ENCODE measurements at regions not wholly inside any gene's neighbourhood (a gene's known extent, or its start where the extent isn't known, plus 50 kb on each side); places are given as distances from the start of the nearest gene placed in this dataset.

- Mint-ChIP-seq H3K9me3 (ENCODE audit: unreplicated experiment) (no peaks in the 10 kb centered on the region), H3K4me1 (ENCODE audit: low read depth, unreplicated experiment) (peaks cover 2% of the 10 kb centered on the region), H3K36me3 (ENCODE audit: low read depth, unreplicated experiment) (no peaks in the 10 kb centered on the region), H3K27me3 (ENCODE audit: low read depth, unreplicated experiment) (peaks cover 8% of the 10 kb centered on the region), H3K27ac (ENCODE audit: unreplicated experiment) (no peak overlapping the region), H3K4me3 (ENCODE audit: unreplicated experiment) (no peak overlapping the region)
- no peak overlapping the region for H2AFZ ChIP-seq (ENCODE audit: low read depth, low read length)
- no peak for DNase-seq (ENCODE audit: low read depth)
- FAIRE-seq = no peak
- TF ChIP-seq EZH2 (IDR thresholded peaks at IDR 0.05; ENCODE audit: insufficient read depth, low read length) = no peak
- TF ChIP-seq, protein P1, sequence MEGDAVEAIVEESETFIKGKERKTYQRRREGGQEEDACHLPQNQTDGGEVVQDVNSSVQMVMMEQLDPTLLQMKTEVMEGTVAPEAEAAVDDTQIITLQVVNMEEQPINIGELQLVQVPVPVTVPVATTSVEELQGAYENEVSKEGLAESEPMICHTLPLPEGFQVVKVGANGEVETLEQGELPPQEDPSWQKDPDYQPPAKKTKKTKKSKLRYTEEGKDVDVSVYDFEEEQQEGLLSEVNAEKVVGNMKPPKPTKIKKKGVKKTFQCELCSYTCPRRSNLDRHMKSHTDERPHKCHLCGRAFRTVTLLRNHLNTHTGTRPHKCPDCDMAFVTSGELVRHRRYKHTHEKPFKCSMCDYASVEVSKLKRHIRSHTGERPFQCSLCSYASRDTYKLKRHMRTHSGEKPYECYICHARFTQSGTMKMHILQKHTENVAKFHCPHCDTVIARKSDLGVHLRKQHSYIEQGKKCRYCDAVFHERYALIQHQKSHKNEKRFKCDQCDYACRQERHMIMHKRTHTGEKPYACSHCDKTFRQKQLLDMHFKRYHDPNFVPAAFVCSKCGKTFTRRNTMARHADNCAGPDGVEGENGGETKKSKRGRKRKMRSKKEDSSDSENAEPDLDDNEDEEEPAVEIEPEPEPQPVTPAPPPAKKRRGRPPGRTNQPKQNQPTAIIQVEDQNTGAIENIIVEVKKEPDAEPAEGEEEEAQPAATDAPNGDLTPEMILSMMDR (IDR thresholded peaks at IDR 0.05; ENCODE audit: insufficient read depth, low read depth, low read length) = no peak
- no peaks in the 10 kb centered on the region for H3K4me1 ChIP-seq (ENCODE audit: insufficient read depth, low read length)
- peaks cover 3% of the 10 kb centered on the region for H3K9me3 ChIP-seq (ENCODE audit: insufficient read depth, low read depth, low read length)
- no peaks in the 10 kb centered on the region for H3K79me2 ChIP-seq (ENCODE audit: insufficient read depth, low read length)
- no peaks in the 10 kb centered on the region for H4K20me1 ChIP-seq (ENCODE audit: insufficient read depth, low read length)
- H3K27ac ChIP-seq (ENCODE audit: low read depth, low read length) = no peak overlapping the region
- no peak overlapping the region for H3K4me2 ChIP-seq (ENCODE audit: low read length)
- H3K27me3 ChIP-seq (ENCODE audit: insufficient read depth, low read length) = no peaks in the 10 kb centered on the region
- no peak overlapping the region for H3K9ac ChIP-seq (ENCODE audit: low read length)
- no peaks in the 10 kb centered on the region for H3K36me3 ChIP-seq (ENCODE audit: insufficient read depth, low read length)
- H3K4me3 ChIP-seq (ENCODE audit: insufficient read depth, low read depth, low read length) = no peak overlapping the region
These were observed 414.5 kb upstream of the COBL start for GRCh38 chr7:51731075-51731474.

- no peaks in the 10 kb centered on the region for H4K20me1 ChIP-seq (ENCODE audit: insufficient read depth, low read length)
- TF ChIP-seq, protein P1 (IDR thresholded peaks at IDR 0.05; ENCODE audit: insufficient read depth, low read depth, low read length) = no peak
- no peak for TF ChIP-seq EZH2 (IDR thresholded peaks at IDR 0.05; ENCODE audit: insufficient read depth, low read length)
- H2AFZ ChIP-seq (ENCODE audit: low read depth, low read length) = no peak overlapping the region
- H3K27me3 ChIP-seq (ENCODE audit: insufficient read depth, low read length) = no peaks in the 10 kb centered on the region
- no peaks in the 10 kb centered on the region for H3K36me3 ChIP-seq (ENCODE audit: insufficient read depth, low read length)
- Mint-ChIP-seq H3K27ac (ENCODE audit: unreplicated experiment) (no peak overlapping the region), H3K36me3 (ENCODE audit: low read depth, unreplicated experiment) (no peaks in the 10 kb centered on the region), H3K4me1 (ENCODE audit: low read depth, unreplicated experiment) (peaks cover 2% of the 10 kb centered on the region), H3K4me3 (ENCODE audit: unreplicated experiment) (no peak overlapping the region), H3K27me3 (ENCODE audit: low read depth, unreplicated experiment) (peaks cover 8% of the 10 kb centered on the region), H3K9me3 (ENCODE audit: unreplicated experiment) (no peaks in the 10 kb centered on the region)
- no peak overlapping the region for H3K27ac ChIP-seq (ENCODE audit: low read depth, low read length)
- no peak overlapping the region for H3K4me2 ChIP-seq (ENCODE audit: low read length)
- no peak overlapping the region for H3K9ac ChIP-seq (ENCODE audit: low read length)
- H3K4me3 ChIP-seq (ENCODE audit: insufficient read depth, low read depth, low read length) = no peak overlapping the region
- DNase-seq (ENCODE audit: low read depth) (no peak), FAIRE-seq (no peak)
- peaks cover 3% of the 10 kb centered on the region for H3K9me3 ChIP-seq (ENCODE audit: insufficient read depth, low read depth, low read length)
- H3K4me1 ChIP-seq (ENCODE audit: insufficient read depth, low read length) = no peaks in the 10 kb centered on the region
- no peaks in the 10 kb centered on the region for H3K79me2 ChIP-seq (ENCODE audit: insufficient read depth, low read length)
These were observed 410.8 kb upstream of the COBL start for GRCh38 chr7:51727441-51727840.

- DNase-seq (ENCODE audit: low read depth) = no peak
- no peaks in the 10 kb centered on the region for H3K9me3 Mint-ChIP-seq (ENCODE audit: unreplicated experiment)
- Histone ChIP-seq H3K27ac (ENCODE audit: low read depth, low read length) (no peak overlapping the region), H3K36me3 (ENCODE audit: insufficient read depth, low read length) (no peaks in the 10 kb centered on the region), H3K9ac (ENCODE audit: low read length) (no peak overlapping the region), H3K4me3 (ENCODE audit: insufficient read depth, low read depth, low read length) (no peak overlapping the region), H3K79me2 (ENCODE audit: insufficient read depth, low read length) (no peaks in the 10 kb centered on the region), H2AFZ (ENCODE audit: low read depth, low read length) (no peak overlapping the region), H4K20me1 (ENCODE audit: insufficient read depth, low read length) (no peaks in the 10 kb centered on the region), H3K9me3 (ENCODE audit: insufficient read depth, low read depth, low read length) (no peaks in the 10 kb centered on the region), H3K4me2 (ENCODE audit: low read length) (no peak overlapping the region), H3K4me1 (ENCODE audit: insufficient read depth, low read length) (no peaks in the 10 kb centered on the region), H3K27me3 (ENCODE audit: insufficient read depth, low read length) (no peaks in the 10 kb centered on the region)
- no peak for TF ChIP-seq EZH2 (IDR thresholded peaks at IDR 0.05; ENCODE audit: insufficient read depth, low read length)
- TF ChIP-seq, protein P1 (IDR thresholded peaks at IDR 0.05; ENCODE audit: insufficient read depth, low read depth, low read length) = no peak
- H3K27ac Mint-ChIP-seq (ENCODE audit: unreplicated experiment) = no peak overlapping the region
- H3K27me3 Mint-ChIP-seq (ENCODE audit: low read depth, unreplicated experiment) = peaks cover 2% of the 10 kb centered on the region
- FAIRE-seq = no peak
- H3K4me3 Mint-ChIP-seq (ENCODE audit: unreplicated experiment) = no peak overlapping the region
- no peaks in the 10 kb centered on the region for H3K36me3 Mint-ChIP-seq (ENCODE audit: low read depth, unreplicated experiment)
- H3K4me1 Mint-ChIP-seq (ENCODE audit: low read depth, unreplicated experiment) = no peaks in the 10 kb centered on the region
These were observed 390.2 kb upstream of the COBL start for GRCh38 chr7:51706851-51707250.

Measured in astrocyte (in vitro differentiated cells and primary cell).